ENCODE measurements at regions not wholly inside any gene's neighbourhood (a gene's known extent, or its start where the extent isn't known, plus 50 kb on each side); places are given as distances from the start of the nearest gene placed in this dataset.

DNA sequence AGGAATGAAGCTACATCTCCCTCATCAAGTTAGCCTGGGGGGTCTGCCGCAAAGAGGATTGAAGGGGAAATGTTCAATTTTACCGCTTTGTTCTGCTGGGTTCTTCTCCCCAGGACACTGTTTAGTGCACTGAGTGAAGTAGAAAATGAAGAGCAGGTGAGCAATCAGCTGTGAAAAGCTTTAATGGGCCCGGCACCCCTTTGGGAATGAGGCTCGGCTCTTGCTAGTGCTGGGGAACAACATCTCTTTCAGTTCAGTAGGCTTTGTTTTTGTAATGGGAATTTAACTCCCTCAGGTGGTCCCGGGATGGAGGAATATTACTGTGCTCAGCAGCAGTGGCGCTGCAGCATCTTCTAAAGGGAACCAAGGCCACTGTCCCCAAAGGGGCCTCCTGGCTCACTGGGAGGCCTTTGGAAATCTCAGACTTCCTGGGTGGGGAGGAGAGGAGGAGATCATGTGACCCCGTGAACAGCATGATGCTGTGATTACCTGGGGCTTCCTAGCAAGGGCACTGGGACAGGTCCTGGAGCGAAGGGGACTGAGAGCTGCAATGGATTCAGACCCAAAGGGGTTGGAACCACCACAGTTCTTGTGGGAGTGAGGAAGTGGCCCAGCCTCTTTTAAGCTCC lies 85.2 kb upstream of the MAX start:
- no peaks in the 10 kb centered on the region for H3K79me2 ChIP-seq (ENCODE audit: insufficient read depth, low read length)
- no peak for DNase-seq
- TF ChIP-seq, protein P1, sequence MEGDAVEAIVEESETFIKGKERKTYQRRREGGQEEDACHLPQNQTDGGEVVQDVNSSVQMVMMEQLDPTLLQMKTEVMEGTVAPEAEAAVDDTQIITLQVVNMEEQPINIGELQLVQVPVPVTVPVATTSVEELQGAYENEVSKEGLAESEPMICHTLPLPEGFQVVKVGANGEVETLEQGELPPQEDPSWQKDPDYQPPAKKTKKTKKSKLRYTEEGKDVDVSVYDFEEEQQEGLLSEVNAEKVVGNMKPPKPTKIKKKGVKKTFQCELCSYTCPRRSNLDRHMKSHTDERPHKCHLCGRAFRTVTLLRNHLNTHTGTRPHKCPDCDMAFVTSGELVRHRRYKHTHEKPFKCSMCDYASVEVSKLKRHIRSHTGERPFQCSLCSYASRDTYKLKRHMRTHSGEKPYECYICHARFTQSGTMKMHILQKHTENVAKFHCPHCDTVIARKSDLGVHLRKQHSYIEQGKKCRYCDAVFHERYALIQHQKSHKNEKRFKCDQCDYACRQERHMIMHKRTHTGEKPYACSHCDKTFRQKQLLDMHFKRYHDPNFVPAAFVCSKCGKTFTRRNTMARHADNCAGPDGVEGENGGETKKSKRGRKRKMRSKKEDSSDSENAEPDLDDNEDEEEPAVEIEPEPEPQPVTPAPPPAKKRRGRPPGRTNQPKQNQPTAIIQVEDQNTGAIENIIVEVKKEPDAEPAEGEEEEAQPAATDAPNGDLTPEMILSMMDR (IDR thresholded peaks at IDR 0.05; ENCODE audit: borderline replicate concordance, extremely low read depth, low read length, poor library complexity, severe bottlenecking) = no peak
- no peak for TF ChIP-seq EZH2 (IDR thresholded peaks at IDR 0.05; ENCODE audit: borderline replicate concordance, low read depth, low read length, severe bottlenecking)
- no peaks in the 10 kb centered on the region for H3K9me3 ChIP-seq (ENCODE audit: insufficient read depth, low read length, severe bottlenecking)
- no peaks in the 10 kb centered on the region for H3K4me1 ChIP-seq (ENCODE audit: insufficient read depth, low read length)
- no peak overlapping the region for H3K27ac ChIP-seq (ENCODE audit: low read length)
- no peak overlapping the region for H2AFZ ChIP-seq (ENCODE audit: low read depth, low read length)
- H3K36me3 ChIP-seq (ENCODE audit: insufficient read depth, low read length) = no peaks in the 10 kb centered on the region
- H3K4me2 ChIP-seq (ENCODE audit: insufficient read depth, low read length) = no peak overlapping the region
- H3K27me3 ChIP-seq (ENCODE audit: insufficient read depth, low read length, poor library complexity) = no peaks in the 10 kb centered on the region
- H4K20me1 ChIP-seq (ENCODE audit: insufficient read depth, low read length) = no peaks in the 10 kb centered on the region
- H3K9ac ChIP-seq (ENCODE audit: low read depth, low read length) = no peak overlapping the region
- ATAC-seq (ENCODE audit: insufficient read depth, low read depth) = no peak
- no peak overlapping the region for H3K4me3 ChIP-seq (ENCODE audit: low read depth in 1 of 2, low read length in 2 of 2)

DNA sequence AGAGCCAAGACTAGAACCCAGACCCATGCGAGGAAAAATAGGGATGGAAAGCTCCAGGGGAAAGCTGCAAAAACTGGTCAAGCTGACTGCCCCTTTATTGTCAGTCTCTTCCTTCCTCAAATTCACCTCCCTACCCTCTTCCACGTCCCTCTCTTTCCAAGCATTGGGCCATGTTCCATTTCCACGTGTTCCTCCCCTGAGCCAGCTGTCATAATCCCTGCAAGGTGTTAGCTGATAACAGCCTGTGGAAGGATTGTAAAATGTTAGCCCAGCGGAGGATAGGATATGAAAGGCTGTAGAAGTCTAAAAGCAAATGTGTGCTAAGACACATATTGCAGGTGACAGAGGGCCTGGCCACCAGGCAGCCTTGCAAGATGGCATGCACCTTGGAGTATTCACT lies 88.0 kb upstream of the MAX start:
- H4K20me1 ChIP-seq (ENCODE audit: insufficient read depth, low read length) = no peaks in the 10 kb centered on the region
- H2AFZ ChIP-seq (ENCODE audit: low read depth, low read length) = no peak overlapping the region
- TF ChIP-seq, protein P1 (IDR thresholded peaks at IDR 0.05; ENCODE audit: borderline replicate concordance, extremely low read depth, low read length, poor library complexity, severe bottlenecking) = no peak
- TF ChIP-seq EZH2 (IDR thresholded peaks at IDR 0.05; ENCODE audit: borderline replicate concordance, low read depth, low read length, severe bottlenecking) = no peak
- no peaks in the 10 kb centered on the region for H3K27me3 ChIP-seq (ENCODE audit: insufficient read depth, low read length, poor library complexity)
- H3K9ac ChIP-seq (ENCODE audit: low read depth, low read length) = no peak overlapping the region
- no peak for DNase-seq
- no peaks in the 10 kb centered on the region for H3K9me3 ChIP-seq (ENCODE audit: insufficient read depth, low read length, severe bottlenecking)
- H3K27ac ChIP-seq (ENCODE audit: low read length) = no peak overlapping the region
- H3K79me2 ChIP-seq (ENCODE audit: insufficient read depth, low read length) = no peaks in the 10 kb centered on the region
- no peak for ATAC-seq (ENCODE audit: insufficient read depth, low read depth)
- H3K4me3 ChIP-seq (ENCODE audit: low read depth in 1 of 2, low read length in 2 of 2) = no peak overlapping the region
- no peaks in the 10 kb centered on the region for H3K4me1 ChIP-seq (ENCODE audit: insufficient read depth, low read length)
- H3K36me3 ChIP-seq (ENCODE audit: insufficient read depth, low read length) = no peaks in the 10 kb centered on the region
- no peak overlapping the region for H3K4me2 ChIP-seq (ENCODE audit: insufficient read depth, low read length)

DNA sequence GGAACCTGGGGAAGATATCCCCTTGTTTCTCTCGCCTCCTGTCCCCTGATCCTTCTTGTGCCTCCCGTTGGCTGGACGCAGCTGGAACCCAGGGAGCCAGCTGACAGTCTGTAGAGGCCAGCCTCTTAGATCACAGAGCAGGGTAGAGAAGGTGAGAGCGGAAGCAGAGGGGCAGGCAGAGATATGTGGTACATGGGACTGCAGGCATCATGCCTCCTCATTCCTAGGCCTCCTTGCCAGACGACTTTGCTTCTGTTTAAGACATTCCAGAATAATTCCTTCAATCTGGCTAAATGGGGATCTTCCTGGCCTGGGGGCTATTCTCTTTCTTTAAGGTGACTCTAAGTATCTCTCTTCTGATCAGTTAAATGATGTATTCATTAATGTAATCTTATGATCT lies 89.4 kb upstream of the MAX start:
- TF ChIP-seq, protein P1 (IDR thresholded peaks at IDR 0.05; ENCODE audit: borderline replicate concordance, extremely low read depth, low read length, poor library complexity, severe bottlenecking) = no peak
- no peak for TF ChIP-seq EZH2 (IDR thresholded peaks at IDR 0.05; ENCODE audit: borderline replicate concordance, low read depth, low read length, severe bottlenecking)
- H3K4me1 ChIP-seq (ENCODE audit: insufficient read depth, low read length) = no peaks in the 10 kb centered on the region
- H3K79me2 ChIP-seq (ENCODE audit: insufficient read depth, low read length) = no peaks in the 10 kb centered on the region
- H3K36me3 ChIP-seq (ENCODE audit: insufficient read depth, low read length) = no peaks in the 10 kb centered on the region
- H3K9me3 ChIP-seq (ENCODE audit: insufficient read depth, low read length, severe bottlenecking) = no peaks in the 10 kb centered on the region
- no peak for ATAC-seq (ENCODE audit: insufficient read depth, low read depth)
- DNase-seq = no peak
- H3K4me3 ChIP-seq (ENCODE audit: low read depth in 1 of 2, low read length in 2 of 2) = no peak overlapping the region
- H3K4me2 ChIP-seq (ENCODE audit: insufficient read depth, low read length) = no peak overlapping the region
- H4K20me1 ChIP-seq (ENCODE audit: insufficient read depth, low read length) = no peaks in the 10 kb centered on the region
- no peak overlapping the region for H3K27ac ChIP-seq (ENCODE audit: low read length)
- H3K9ac ChIP-seq (ENCODE audit: low read depth, low read length) = no peak overlapping the region
- no peak overlapping the region for H2AFZ ChIP-seq (ENCODE audit: low read depth, low read length)
- H3K27me3 ChIP-seq (ENCODE audit: insufficient read depth, low read length, poor library complexity) = no peaks in the 10 kb centered on the region

Data from DND-41 (cell line).